Heart right ventricle (tissue), 16 donors: ENCODE measurements at regions not wholly inside any gene's neighbourhood (a gene's known extent, or its start where the extent isn't known, plus 50 kb on each side); places are given as distances from the start of the nearest gene placed in this dataset.
"Not testable (repeated sequence)": the region's sequence is repeated elsewhere in the genome, so short reads cannot be mapped to it uniquely, and the experiment has no call there.

Source experiments
- ATAC-seq, 8 donors: fragments of 200-7000 bp; cut with Tn5 transposase; one replicate each; pipeline ENCODE4 v1.9.1; 2020; ENCODE audit warnings: mild to moderate bottlenecking in 8 of 8, moderate library complexity in 8 of 8, moderate number of reproducible peaks in 1 of 8
- DNase-seq, 2 donors: peaks; one replicate each; pipeline ENCODE4 v3.0.0-alpha.2; 2020
- H3K27ac ChIP-seq, 10 donors: fragments of 200-600 bp; sonication (generic) in 2 of 10; one replicate each; pipeline versions ENCODE4 v1.5.0 to v1.8.0; 2020 to 2022; ENCODE audit warnings: mild to moderate bottlenecking in 3 of 10
- H3K27me3 ChIP-seq, 7 donors: fragments of 200-600 bp; one replicate each; pipeline ENCODE4 v1.8.0; 2021 to 2022; ENCODE audit warnings: mild to moderate bottlenecking in 2 of 7
- H3K36me3 ChIP-seq, 9 donors: fragments of 200-600 bp; sonication (generic) in 1 of 9; one replicate each; pipeline versions ENCODE4 v1.5.0 to v1.8.0; 2020 to 2022; ENCODE audit warnings: mild to moderate bottlenecking in 2 of 9
- H3K4me1 ChIP-seq, 9 donors: fragments of 200-600 bp; sonication (generic) in 1 of 9; one replicate each; pipeline versions ENCODE4 v1.5.0 to v1.8.0; 2020 to 2022; ENCODE audit warnings: mild to moderate bottlenecking in 4 of 9
- H3K4me3 ChIP-seq, 10 donors: fragments of 200-600 bp; sonication (generic) in 2 of 10; one replicate each; pipeline versions ENCODE4 v1.5.0 to v1.8.0; 2020 to 2022; ENCODE audit warnings: mild to moderate bottlenecking in 7 of 10, moderate library complexity in 2 of 10
- H3K9me3 ChIP-seq, 11 donors: fragments of 200-600 bp in 10 of 11; sonication (generic) in 2 of 11; one replicate each; pipeline versions ENCODE4 v1.5.0 to v1.8.0; 2013 to 2022; ENCODE audit warnings: mild to moderate bottlenecking in 2 of 11, control low read depth in 1 of 11, moderate library complexity in 1 of 11
- CTCF ChIP-seq, 9 donors: fragments of 200-600 bp; sonication (generic) in 2 of 9; IDR thresholded peaks; one replicate each; pipeline versions ENCODE4 v1.5.0 to v1.8.0; 2021 to 2022; ENCODE audit warnings: antibody characterized with exemption in 9 of 9, mild to moderate bottlenecking in 5 of 9, moderate library complexity in 1 of 9
- WGBS, 2 donors: extraction: QIAGEN DNeasy Blood & Tissue Kit; methylation state at CpG; one replicate each; pipeline ENCODE4 v1.1.7; 2013; ENCODE audit warnings: inconsistent platforms in 1 of 2; 5-methylcytosine and 5-hydroxymethylcytosine counted together
- intact Hi-C, 10 donors: fragments of 100-400 bp; cut with DNase I; formaldehyde crosslinking; loops; one replicate each; pipeline versions ENCODE4 v1.11.1 to v1.14.2; 2022
- donor health status: Arrhythmogenic right ventricular cardiomyopathy.
- donor health status: ischemic (EF 13 %, LVEDD 7.1; RV severe dilation, severe dysfunction).
- donor health status: healthy with polysubstance abuse.
- donor health status: DM: no; HTN: yes; CAD: no.
- donor health status: DM: no; HTN: no; CAD: no.
- donor health status: ischemic (EF 25% LVEDD 6.9; RV normal size, moderate dysfunction).
- donor health status: ischemic (EF 25% LVEDD 5.7; RV mildly dilated, moderate dysfunction).
- donor health status: healthy.
- donor health status: DM: yes; HTN: yes; CAD: no.
- donor health status: Ischemic cardiomyopathy.
- donor health status: ischemic (EF 35%, LVEDD 5.7; RV mildly dilated, moderate dysfunction).
- donor health status: nonischemic (EF 11% LVEDD 7.7; RV severe dilation, severe dysfunction).
- donor health status: DM: yes; HTN: yes; CAD: no.
- donor health status: PGD.
- donor health status: ischemic (EF 29% LVEDD 5.4; RV normal size, mild dysfunction).
- donor health status: nonischemic (EF 23%, LVEDD 6.1; RV moderate dilation, normal function).

GRCh38 chr6:105678516-105678915 lies 275.6 kb upstream of the PREP start:
- ATAC-seq (no peak), DNase-seq (no peak)
- no peaks in the 10 kb centered on the region for H3K36me3 ChIP-seq
- intact Hi-C loops: no loop called here
- peaks cover 0 to 29% (median 9%) of the 10 kb centered on the region in 11 donors for H3K9me3 ChIP-seq
- H3K27me3 ChIP-seq: no peaks in the 10 kb centered on the region
- no peak overlapping the region for H3K27ac ChIP-seq
- WGBS, 2 donors: 88% methylated on average over 1 of the region's 1 CpG
- peaks cover 0 to 19% (median 5%) of the 10 kb centered on the region in 9 donors for H3K4me1 ChIP-seq
- no peak for TF ChIP-seq CTCF (IDR thresholded peaks at IDR 0.05)
- no peak overlapping the region for H3K4me3 ChIP-seq

GRCh38 chr6:105677671-105678475 lies 275.0 kb upstream of the PREP start:
- Histone ChIP-seq H3K27ac (peak overlapping the region in 5 of 10 donors; percentile 3 to 68 (median 28)), H3K36me3 (no peaks in the 10 kb centered on the region), H3K27me3 (no peaks in the 10 kb centered on the region), H3K4me1 (peaks cover 0 to 19% (median 5%) of the 10 kb centered on the region in 9 donors), H3K9me3 (peaks cover 0 to 24% (median 9%) of the 10 kb centered on the region in 11 donors), H3K4me3 (no peak overlapping the region)
- ATAC-seq (peak in 7 of 8 donors; percentile 11 to 96 (median 83)), DNase-seq (no peak)
- WGBS, 2 donors: 60 to 73% methylated on average over 2 of the region's 2 CpGs
- intact Hi-C loops: no loop called here
- TF ChIP-seq CTCF (IDR thresholded peaks at IDR 0.05): peak in 1 of 9 donors; percentile 4

GRCh38 chr6:105676857-105677256 lies 274.0 kb upstream of the PREP start:
- no peak for TF ChIP-seq CTCF (IDR thresholded peaks at IDR 0.05)
- Histone ChIP-seq H3K36me3 (no peaks in the 10 kb centered on the region), H3K4me1 (peaks cover 0 to 19% (median 5%) of the 10 kb centered on the region in 9 donors), H3K4me3 (no peak overlapping the region), H3K27ac (no peak overlapping the region), H3K9me3 (peaks cover 0 to 17% (median 9%) of the 10 kb centered on the region in 11 donors), H3K27me3 (no peaks in the 10 kb centered on the region)
- ATAC-seq (no peak), DNase-seq (no peak)
- intact Hi-C loops: no loop called here
- WGBS, 2 donors: 71 to 77% methylated on average over 3 of the region's 3 CpGs

GRCh38 chr6:105675715-105676397 lies 273.0 kb upstream of the PREP start:
- Histone ChIP-seq H3K4me3 (no peak overlapping the region), H3K9me3 (peaks cover 0 to 8% (median 0%) of the 10 kb centered on the region in 11 donors), H3K27ac (no peak overlapping the region), H3K27me3 (no peaks in the 10 kb centered on the region), H3K36me3 (no peaks in the 10 kb centered on the region), H3K4me1 (peaks cover 0 to 19% (median 5%) of the 10 kb centered on the region in 9 donors)
- no peak for DNase-seq
- TF ChIP-seq CTCF (IDR thresholded peaks at IDR 0.05): no peak
- ATAC-seq: no peak
- intact Hi-C loops: no loop called here
- 60 to 77% methylated on average over 5 of the region's 5 CpGs for WGBS, 2 donors

- H3K27ac ChIP-seq, DNase-seq, H3K4me3 ChIP-seq, H3K36me3 ChIP-seq, H3K27me3 ChIP-seq, ATAC-seq, intact Hi-C loops: not testable (repeated sequence)
- Histone ChIP-seq H3K4me1 (peaks cover 0 to 18% (median 5%) of the 10 kb centered on the region in 9 donors), H3K9me3 (peaks cover 0 to 10% (median 0%) of the 10 kb centered on the region in 11 donors)
- 83 to 86% methylated on average over 2 of the region's 2 CpGs for WGBS, 2 donors
Observed at GRCh38 chr6:105672856-105673538, 270.1 kb upstream of the PREP start.
